GM12878 (cell line): ENCODE measurements at regions not wholly inside any gene's neighbourhood (a gene's known extent, or its start where the extent isn't known, plus 50 kb on each side); places are given as distances from the start of the nearest gene placed in this dataset.

Source experiments
- ATAC-seq: fragments of 200-7000 bp; cut with Tn5 transposase; 3 replicates; pipeline ENCODE4 v1.9.1; 2020; ENCODE audit warnings: mild to moderate bottlenecking, moderate library complexity
- BruUV-seq: library from RNA; stranded (reverse); fragments of 400-500 nt; replicated peaks from 2 replicates; lab custom pipeline; 2021; lab: Mats Ljungman, UMichigan
- CTCF ChIA-PET: fragments of 300-600 bp; sonication (Branson Sonifier 250); formaldehyde crosslinking; extraction: SDS; loops from one replicate; lab custom pipeline; 2021; ENCODE audit warnings: inconsistent platforms; lab: Yijun Ruan, JAX
- POLR2A ChIA-PET: fragments of 350-600 bp; formaldehyde crosslinking; extraction: SDS; loops from one replicate; lab custom pipeline; 2021; ENCODE audit warnings: inconsistent platforms; lab: Charles Lee
- RAD21 ChIA-PET: fragments of 300-600 bp; sonication (Branson Sonifier 250); formaldehyde crosslinking; loops from one replicate; lab custom pipeline; 2023; ENCODE audit warnings: antibody characterized with exemption; ENCODE audit not compliant: unreplicated experiment; lab: Charles Lee
- SMC1A ChIA-PET: fragments of 300-600 bp; sonication (Branson Sonifier 250); formaldehyde crosslinking; loops from one replicate; lab custom pipeline; 2023; ENCODE audit not compliant: unreplicated experiment, uncharacterized antibody; lab: Charles Lee
- DNase-seq: peaks from one replicate; pipeline ENCODE4 v3.0.0-alpha.2; 2011; ENCODE audit warnings: low read depth, low spot score
- FAIRE-seq: peaks from 3 replicates; lab custom pipeline; 2011; peaks lifted over from hg19 to GRCh38; lab: Jason Lieb, UNC
- H2AFZ ChIP-seq: 2 replicates; pipeline ENCODE4 v1.6.0; 2011; ENCODE audit warnings: low read depth, low read length, control low read depth; ENCODE audit not compliant: control insufficient read depth
- H3K27ac ChIP-seq: 2 replicates; pipeline ENCODE4 v1.5.1; 2011; ENCODE audit warnings: control low read depth; ENCODE audit not compliant: control insufficient read depth, insufficient read depth
- H3K27me3 ChIP-seq, 2 experiments: replicated peaks in 1 of 2; 2 replicates each; pipeline versions ENCODE4 v1.6.0 to v1.6.1; 2011; ENCODE audit warnings: low read length in 1 of 2; ENCODE audit not compliant: control insufficient read depth in 2 of 2, insufficient read depth in 2 of 2
- H3K36me3 ChIP-seq, 2 experiments: 2 replicates each; pipeline ENCODE4 v1.5.1; 2011; ENCODE audit warnings: low read length in 1 of 2; ENCODE audit not compliant: control insufficient read depth in 2 of 2, insufficient read depth in 2 of 2
- H3K4me1 ChIP-seq: 2 replicates; pipeline ENCODE4 v1.6.1; 2011; ENCODE audit warnings: mild to moderate bottlenecking, low read length, moderate library complexity, mixed read lengths; ENCODE audit not compliant: control insufficient read depth, insufficient read depth
- H3K4me2 ChIP-seq: 2 replicates; pipeline ENCODE4 v1.6.0; 2011; ENCODE audit warnings: control low read depth; ENCODE audit not compliant: control insufficient read depth, insufficient read depth
- H3K4me3 ChIP-seq: fragments of 200-600 bp; sonication (generic); 2 replicates; pipeline ENCODE4 v1.5.1; 2016
- H3K79me2 ChIP-seq: 2 replicates; pipeline ENCODE4 v1.6.0; 2011; ENCODE audit warnings: low read length; ENCODE audit not compliant: control insufficient read depth, insufficient read depth
- H3K9ac ChIP-seq: 2 replicates; pipeline ENCODE4 v1.8.0; 2011; ENCODE audit warnings: low read length, control low read depth, mixed read lengths; ENCODE audit not compliant: control insufficient read depth, insufficient read depth
- H3K9me3 ChIP-seq: replicated peaks from 3 replicates; pipeline ENCODE4 v1.5.1; 2011; ENCODE audit warnings: mild to moderate bottlenecking, low read length; ENCODE audit not compliant: control insufficient read depth, insufficient read depth
- H4K20me1 ChIP-seq: 2 replicates; pipeline ENCODE4 v1.6.0; 2011; ENCODE audit not compliant: control insufficient read depth, insufficient read depth
- ATF3 ChIP-seq: IDR thresholded peaks from 2 replicates; pipeline ENCODE4 v1.6.1; 2011; ENCODE audit warnings: low read depth, mild to moderate bottlenecking, low read length, moderate library complexity, borderline replicate concordance; ENCODE audit errors: extremely low read depth
- BCL11A ChIP-seq: IDR thresholded peaks from 2 replicates; pipeline ENCODE4 v1.6.1; 2011; ENCODE audit warnings: low read depth, low read length
- BCL3 ChIP-seq: IDR thresholded peaks from 2 replicates; pipeline ENCODE4 v1.6.1; 2011; ENCODE audit warnings: borderline replicate concordance, low read depth, mild to moderate bottlenecking, moderate library complexity, low read length; ENCODE audit not compliant: insufficient read depth, poor library complexity, severe bottlenecking
- ETV6 ChIP-seq, 2 experiments: fragments of 450-650 bp in 1 of 2; IDR thresholded peaks in 1 of 2; conservative IDR thresholded peaks in 1 of 2; 2 replicates each; pipeline ENCODE4 v1.6.1; 2014; ENCODE audit warnings: antibody characterized with exemption in 1 of 2, borderline replicate concordance in 1 of 2, low read depth in 1 of 2, mild to moderate bottlenecking in 1 of 2, moderate library complexity in 1 of 2
- NR2C2 ChIP-seq: IDR thresholded peaks from 2 replicates; pipeline ENCODE4 v1.6.1; 2011; ENCODE audit warnings: borderline replicate concordance, low read depth; ENCODE audit not compliant: control insufficient read depth, insufficient read length
- PAX8 ChIP-seq: fragments of 450-650 bp; IDR thresholded peaks from 2 replicates; pipeline ENCODE4 v1.6.1; 2017; ENCODE audit warnings: mild to moderate bottlenecking, moderate library complexity
- SMAD5 ChIP-seq: IDR thresholded peaks from 2 replicates; pipeline ENCODE4 v1.6.1; 2016; ENCODE audit warnings: antibody characterized with exemption, low read depth
- SUPT20H ChIP-seq: IDR thresholded peaks from 2 replicates; pipeline ENCODE4 v1.6.1; 2011; ENCODE audit warnings: low read depth, mild to moderate bottlenecking, low read length, moderate library complexity, borderline replicate concordance; ENCODE audit not compliant: control insufficient read depth
- TCF12 ChIP-seq: IDR thresholded peaks from 2 replicates; pipeline ENCODE4 v1.6.1; 2011; ENCODE audit warnings: low read depth, mild to moderate bottlenecking, low read length
- WGBS: methylation state at CpG from one replicate; pipeline ENCODE4 v1.1.6; 2016; ENCODE audit warnings: low lambda C conversion rate; ENCODE audit not compliant: insufficient replicate concordance, insufficient coverage; ENCODE audit errors: missing lambda C conversion rate; 5-methylcytosine and 5-hydroxymethylcytosine counted together
- in situ Hi-C: fragments of 300-500 bp; cut with MboI; formaldehyde crosslinking; loops from 9 replicates; pipeline ENCODE4 v1.14.3; 2018; ENCODE audit warnings: mixed read lengths
- intact Hi-C: fragments of 100-400 bp; cut with micrococcal nuclease; formaldehyde crosslinking; loops from one replicate; pipeline ENCODE4 v1.14.2; 2022; ENCODE audit not compliant: unreplicated experiment

- H3K4me3 ChIP-seq: no peak overlapping the region
- H3K79me2 ChIP-seq: no peaks in the 10 kb centered on the region
- SMC1A ChIA-PET: interaction anchor here (0.6 to 3.0 kb wide), 5 partner anchors 12 to 1945 kb away, joined by 3 to 11 read pairs (median 6); no protein-coding TSS in a partner anchor
- no peaks in the 10 kb centered on the region for H3K27me3 ChIP-seq
- BruUV-seq: no TSS peak
- peak overlapping the region; percentile 70 for H3K27ac ChIP-seq
- in situ Hi-C loops: no loop called here
- no peaks in the 10 kb centered on the region for H4K20me1 ChIP-seq
- CTCF ChIA-PET: interaction anchor here (1.1 to 2.0 kb wide), 2 partner anchors 10 to 32 kb away, joined by 3 to 5 read pairs; no protein-coding TSS in a partner anchor
- DNase-seq: no peak
- intact Hi-C loops: loop anchor here (2.0 kb wide), 1 partner anchor 35 kb away; no protein-coding TSS in a partner anchor
- 41% methylated on average over 5 of the region's 5 CpGs for WGBS
- H2AFZ ChIP-seq: no peak overlapping the region
- peak overlapping the region; percentile 40; the same call in 1 of the 2 replicates for H3K9ac ChIP-seq
- H3K4me2 ChIP-seq: peak overlapping the region; percentile 36
- FAIRE-seq: no peak
- H3K4me1 ChIP-seq: peaks cover 25% of the 10 kb centered on the region
- H3K36me3 ChIP-seq: no peaks in the 10 kb centered on the region
- TF ChIP-seq SMAD5: 0 out of 2 replicates have a peak, but pooled peaks have one; percentile 34
- no peak for TF ChIP-seq ATF3
- TF ChIP-seq PAX8: no peak
- peak; percentile 70 for ATAC-seq
- RAD21 ChIA-PET: interaction anchor here (0.7 to 3.1 kb wide), 6 partner anchors 12 to 40 kb away, joined by 3 to 10 read pairs (median 3); no protein-coding TSS in a partner anchor
- H3K9me3 ChIP-seq: no peaks in the 10 kb centered on the region
- POLR2A ChIA-PET: interaction anchor here (1.3 to 1.5 kb wide), 3 partner anchors 15 to 39 kb away, joined by 3 to 7 read pairs (median 3); no protein-coding TSS in a partner anchor
These were observed 56.0 kb upstream of the KCNMB2 start for GRCh38 chr3:178480274-178480673.

GRCh38 chr3:178480795-178481194 lies 55.4 kb upstream of the KCNMB2 start:
- no peaks in the 10 kb centered on the region for H4K20me1 ChIP-seq
- POLR2A ChIA-PET: interaction anchor here (1.3 to 1.5 kb wide), 3 partner anchors 15 to 38 kb away, joined by 3 to 7 read pairs (median 3); no protein-coding TSS in a partner anchor
- peak; percentile 99 for ATAC-seq
- H3K4me1 ChIP-seq: peaks cover 25% of the 10 kb centered on the region
- H3K27ac ChIP-seq: peak overlapping the region; percentile 70
- SMC1A ChIA-PET: interaction anchor here (0.6 to 3.0 kb wide), 15 partner anchors 11 to 1945 kb away, joined by 3 to 11 read pairs (median 4); partner anchors contain the start of gene KCNMB2
- BruUV-seq: no TSS peak
- no peak overlapping the region for H2AFZ ChIP-seq
- H3K9ac ChIP-seq: peak overlapping the region; percentile 40; the same call in 1 of the 2 replicates
- CTCF ChIA-PET: interaction anchor here (1.1 to 2.0 kb wide), 2 partner anchors 11 to 31 kb away, joined by 3 to 5 read pairs; no protein-coding TSS in a partner anchor
- H3K9me3 ChIP-seq: no peaks in the 10 kb centered on the region
- DNase-seq: peak; percentile 70
- H3K27me3 ChIP-seq: no peaks in the 10 kb centered on the region
- intact Hi-C loops: loop anchor here (2.0 kb wide), 1 partner anchor 34 kb away; no protein-coding TSS in a partner anchor
- H3K4me3 ChIP-seq: no peak overlapping the region
- FAIRE-seq: peak; percentile 96
- in situ Hi-C loops: no loop called here
- WGBS: 28% methylated on average over 4 of the region's 4 CpGs
- no peaks in the 10 kb centered on the region for H3K36me3 ChIP-seq
- H3K4me2 ChIP-seq: peak overlapping the region; percentile 36
- RAD21 ChIA-PET: interaction anchor here (0.7 to 3.1 kb wide), 5 partner anchors 12 to 45 kb away, joined by 3 to 10 read pairs (median 3); no protein-coding TSS in a partner anchor
- no peaks in the 10 kb centered on the region for H3K79me2 ChIP-seq
- TF ChIP-seq NR2C2 (no peak), ETV6 (conservative IDR thresholded peaks at IDR 0.05 in 1 of 2, IDR thresholded peaks at IDR 0.05 in 1 of 2; ENCODE audit: borderline replicate concordance in 1 of 2, low read depth in 1 of 2) (peak in 1 of 2 experiments; percentile 55; a peak in 1 of 4 replicates), TCF12 (peak; percentile 80), SUPT20H (no peak), BCL3 (peak; percentile 80), BCL11A (peak; percentile 98)
